ENCODE measurements at regions not wholly inside any gene's neighbourhood (a gene's known extent, or its start where the extent isn't known, plus 50 kb on each side); places are given as distances from the start of the nearest gene placed in this dataset.

GRCh38 chr6:9252799-9253198 is 817.5 kb upstream of the SLC35B3 start:
- TF ChIP-seq POLR2A (IDR thresholded peaks at IDR 0.05; ENCODE audit: low read length) (no peak), GATA1 (IDR thresholded peaks at IDR 0.05; ENCODE audit: low read depth, low read length) (no peak)
